ENCODE measurements at regions not wholly inside any gene's neighbourhood (a gene's known extent, or its start where the extent isn't known, plus 50 kb on each side); places are given as distances from the start of the nearest gene placed in this dataset.

- TF ChIP-seq CTCF (IDR thresholded peaks at IDR 0.05; ENCODE audit: poor library complexity) = no peak
- TF ChIP-seq EZH2phosphoT487 (IDR thresholded peaks at IDR 0.05; ENCODE audit: low read depth, severe bottlenecking, unreplicated experiment) = no peak
These were observed 280.0 kb upstream of the E2F7 start for GRCh38 chr12:77345336-77345735.
